ENCODE measurements at regions not wholly inside any gene's neighbourhood (a gene's known extent, or its start where the extent isn't known, plus 50 kb on each side); places are given as distances from the start of the nearest gene placed in this dataset.

GRCh38 chr2:348361-348916 lies 60.5 kb upstream of the ALKAL2 start:
- TF ChIP-seq POLR2A (IDR thresholded peaks at IDR 0.05) (no peak), CTCF (IDR thresholded peaks at IDR 0.05) (no peak)

Data from thyroid gland (tissue), 4 donors.